ENCODE measurements at regions not wholly inside any gene's neighbourhood (a gene's known extent, or its start where the extent isn't known, plus 50 kb on each side); places are given as distances from the start of the nearest gene placed in this dataset.
"Not testable (repeated sequence)": the region's sequence is repeated elsewhere in the genome, so short reads cannot be mapped to it uniquely, and the experiment has no call there.

DNA sequence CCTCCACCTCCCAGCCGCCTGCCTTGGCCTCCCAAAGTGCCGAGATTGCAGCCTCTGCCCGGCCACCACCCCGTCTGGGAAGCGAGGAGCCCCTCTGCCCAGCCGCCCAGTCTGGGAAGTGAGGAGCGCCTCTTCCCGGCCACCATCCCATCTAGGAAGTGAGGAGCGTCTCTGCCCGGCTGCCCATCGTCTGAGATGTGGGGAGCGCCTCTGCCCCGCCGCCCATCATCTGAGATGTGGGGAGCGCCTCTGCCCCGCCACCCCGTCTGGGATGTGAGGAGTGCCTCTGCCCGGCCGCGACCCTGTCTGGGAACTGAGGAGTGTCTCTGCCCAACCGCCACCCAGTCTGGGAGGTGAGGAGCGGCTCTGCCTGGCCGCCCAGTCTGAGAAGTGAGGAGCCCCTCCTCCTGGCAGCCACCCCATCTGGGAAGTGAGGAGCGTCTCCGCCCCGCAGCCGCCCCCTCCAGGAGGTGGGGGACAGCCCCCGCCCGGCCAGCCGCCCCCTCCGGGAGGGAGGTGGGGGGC, 296.3 kb downstream of the HNRNPD start:
- DNase-seq (ENCODE audit: low spot score), result not testable (repeated sequence)

DNA sequence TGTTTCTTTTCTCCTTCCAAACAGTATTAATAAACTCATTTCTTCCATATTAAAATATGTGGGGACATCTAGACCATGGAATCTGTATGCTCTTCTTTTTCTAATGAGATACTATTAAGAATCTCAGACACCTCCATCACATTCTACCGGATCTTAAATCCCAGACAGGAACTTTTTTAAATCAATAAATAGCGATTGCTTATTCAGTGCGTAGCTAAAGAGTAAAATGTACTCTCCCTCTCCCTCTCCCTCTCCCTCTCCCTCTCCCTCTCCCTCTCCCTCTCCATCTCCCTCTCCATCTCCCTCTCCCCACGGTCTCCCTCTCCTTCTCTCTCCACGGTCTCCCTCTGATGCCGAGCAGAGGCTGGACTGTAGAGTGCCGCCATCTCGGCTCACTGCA, 297.0 kb downstream of the HNRNPD start:
- no peak for DNase-seq (ENCODE audit: low spot score)

DNA sequence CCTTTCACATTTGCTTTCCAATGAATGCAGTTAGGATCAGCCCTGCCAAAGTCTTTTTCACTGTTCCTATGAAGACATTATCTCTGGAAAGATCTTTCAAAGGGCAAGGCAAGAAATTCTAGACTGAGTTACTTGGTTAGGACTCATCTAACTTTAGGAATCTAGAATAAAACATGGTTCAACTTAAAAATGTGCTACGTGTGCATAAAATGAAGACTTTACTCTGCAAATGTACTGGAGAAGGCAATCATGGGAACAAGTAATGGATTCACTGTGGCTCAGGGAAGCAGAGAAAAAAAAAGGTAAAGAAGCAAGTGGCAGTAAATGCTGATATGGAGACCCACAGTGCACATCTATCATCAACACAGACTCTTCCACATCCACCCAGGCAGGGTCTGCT, 297.4 kb downstream of the HNRNPD start:
- DNase-seq (ENCODE audit: low spot score), result no peak

DNA sequence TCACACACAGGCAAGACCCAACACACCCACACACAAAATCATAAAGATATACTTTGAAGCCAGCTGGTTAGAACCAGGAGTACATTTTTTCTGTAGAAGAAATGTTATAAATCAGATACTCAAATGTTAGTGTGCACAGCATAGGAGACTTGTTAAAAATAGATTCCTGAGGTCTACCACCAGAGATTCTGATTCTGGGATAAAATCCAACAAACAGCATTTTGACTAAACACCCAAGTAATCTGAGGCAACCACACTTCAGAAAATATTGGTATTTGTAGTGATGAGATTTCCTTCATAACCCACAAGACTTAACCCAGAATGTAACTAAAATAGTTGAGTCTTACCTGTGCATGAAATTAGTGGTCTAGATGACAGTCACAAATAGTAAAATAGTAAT, 301.8 kb downstream of the HNRNPD start:
- DNase-seq (ENCODE audit: low spot score), result no peak

GRCh38 chr4:82069883-82070638, 303.7 kb downstream of the HNRNPD start:
- no peak for DNase-seq (ENCODE audit: low spot score)

DNA sequence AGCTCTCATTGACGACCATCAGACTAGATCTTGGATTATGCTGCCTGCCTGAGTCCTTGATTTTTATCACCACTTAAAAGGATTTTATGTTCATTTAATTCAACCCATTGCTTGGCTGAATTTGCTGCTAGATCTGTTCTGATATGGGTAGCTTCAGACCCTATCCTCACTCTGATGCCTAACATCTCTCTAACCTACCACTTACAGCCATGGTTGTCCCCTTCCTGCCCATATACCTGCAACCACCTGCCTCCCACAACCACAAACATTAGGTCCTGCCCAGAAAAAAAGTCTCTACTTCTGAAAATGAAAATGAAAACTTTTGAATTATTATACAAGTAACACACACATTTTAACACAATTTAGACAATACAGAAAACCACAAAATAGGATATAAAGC, 310.8 kb downstream of the HNRNPD start:
- DNase-seq (ENCODE audit: low spot score), result no peak

- no peak for DNase-seq (ENCODE audit: low spot score)
These were observed 315.7 kb downstream of the HNRNPD start for GRCh38 chr4:82057990-82058544.

DNA sequence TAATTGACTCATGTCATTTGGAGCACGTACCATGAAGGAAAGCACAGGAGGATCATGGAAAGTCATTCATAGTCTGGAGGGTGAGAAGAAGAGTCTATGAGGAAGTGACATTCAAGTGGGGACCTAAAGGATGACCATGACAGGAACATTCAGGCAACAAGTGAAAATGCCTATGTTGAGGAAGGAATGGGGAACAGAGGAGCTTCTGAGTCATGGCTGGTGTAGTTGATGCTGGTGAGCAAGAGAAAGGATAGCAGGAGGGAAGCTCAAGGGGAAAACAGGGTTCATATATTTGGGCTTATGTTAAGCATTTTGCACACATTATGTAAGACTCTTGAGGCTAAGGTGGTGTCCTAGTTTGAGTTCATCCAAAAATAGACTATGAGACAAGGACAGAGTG, 318.6 kb downstream of the HNRNPD start:
- no peak for DNase-seq (ENCODE audit: low spot score)

GRCh38 chr4:82053396-82053795, 320.4 kb downstream of the HNRNPD start:
- DNase-seq (ENCODE audit: low spot score), result no peak

GRCh38 chr4:82050796-82051195, 323.0 kb downstream of the HNRNPD start:
- DNase-seq (ENCODE audit: low spot score), result no peak

GRCh38 chr4:82049294-82049693, 324.5 kb downstream of the HNRNPD start:
- no peak for DNase-seq (ENCODE audit: low spot score)

DNA sequence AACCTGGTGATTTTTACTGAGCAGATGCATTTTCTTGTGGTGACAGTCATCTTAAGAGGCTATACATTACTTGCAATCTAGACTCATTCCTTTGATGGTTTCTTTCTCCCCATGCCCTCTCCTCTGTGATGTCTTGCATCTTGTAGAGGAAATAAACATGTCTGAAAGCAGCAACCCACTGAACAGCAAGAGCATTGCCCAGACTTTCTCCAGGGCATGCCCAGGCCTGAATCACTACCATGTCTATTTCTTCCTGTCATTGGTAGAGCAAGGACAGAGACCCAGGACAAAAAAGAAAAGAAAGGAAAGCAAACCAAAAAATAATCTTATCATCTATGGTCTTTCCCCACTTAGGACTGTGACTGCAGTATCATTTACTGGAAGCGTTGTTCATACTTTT, 326.1 kb downstream of the HNRNPD start:
- no peak for DNase-seq (ENCODE audit: low spot score)

GRCh38 chr4:82046796-82047195, 327.0 kb downstream of the HNRNPD start:
- DNase-seq (ENCODE audit: low spot score), result no peak

DNA sequence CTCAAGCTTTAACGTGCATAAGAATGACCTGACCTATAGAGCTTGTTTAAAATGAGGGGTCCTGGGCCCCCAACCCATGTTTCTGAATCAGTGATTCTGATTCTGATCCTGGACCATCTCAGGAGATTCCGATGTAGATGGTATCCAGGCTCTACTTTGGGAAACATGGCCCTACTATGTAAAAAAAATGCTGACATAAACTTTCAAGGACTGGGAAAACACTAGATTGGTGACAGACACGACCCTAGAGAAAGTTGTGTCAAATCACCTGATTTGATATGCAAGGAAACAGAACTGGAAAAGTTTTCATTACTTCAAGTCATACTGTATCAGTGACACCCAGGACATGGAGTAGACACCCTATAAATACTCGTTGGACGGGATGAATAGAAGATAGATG, 328.5 kb downstream of the HNRNPD start:
- no peak for DNase-seq (ENCODE audit: low spot score)

- DNase-seq (ENCODE audit: low spot score), result no peak
These were observed 329.4 kb downstream of the HNRNPD start for GRCh38 chr4:82044141-82044993.

GRCh38 chr4:82043809-82044137, 330.0 kb downstream of the HNRNPD start:
- no peak for DNase-seq (ENCODE audit: low spot score)

- DNase-seq (ENCODE audit: low spot score), result no peak
These were observed 330.5 kb downstream of the HNRNPD start for GRCh38 chr4:82043081-82043808.

- DNase-seq (ENCODE audit: low spot score), result no peak
These were observed 331.7 kb downstream of the HNRNPD start for GRCh38 chr4:82042042-82042441.

DNA sequence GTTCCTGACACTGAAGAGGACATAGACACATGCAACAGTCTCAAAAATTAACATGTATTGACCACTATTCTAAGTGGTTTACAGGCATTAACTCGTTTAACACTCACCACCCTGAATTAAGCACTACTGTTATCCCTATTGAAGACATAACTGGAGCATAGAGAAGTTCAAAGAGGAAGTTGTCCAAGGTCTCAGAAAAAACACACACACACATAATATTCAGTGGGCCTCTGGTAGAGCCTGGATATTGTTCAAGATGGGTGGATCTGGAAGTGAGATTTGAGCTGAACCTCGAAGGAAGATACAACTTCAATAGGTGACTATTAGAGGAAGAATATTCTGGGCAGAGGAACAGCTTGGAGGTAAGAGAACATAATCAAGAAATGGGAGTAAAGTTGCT, 334.9 kb downstream of the HNRNPD start:
- DNase-seq (ENCODE audit: low spot score), result no peak

GRCh38 chr4:82036181-82036580, 337.6 kb downstream of the HNRNPD start:
- DNase-seq (ENCODE audit: low spot score), result no peak

DNA sequence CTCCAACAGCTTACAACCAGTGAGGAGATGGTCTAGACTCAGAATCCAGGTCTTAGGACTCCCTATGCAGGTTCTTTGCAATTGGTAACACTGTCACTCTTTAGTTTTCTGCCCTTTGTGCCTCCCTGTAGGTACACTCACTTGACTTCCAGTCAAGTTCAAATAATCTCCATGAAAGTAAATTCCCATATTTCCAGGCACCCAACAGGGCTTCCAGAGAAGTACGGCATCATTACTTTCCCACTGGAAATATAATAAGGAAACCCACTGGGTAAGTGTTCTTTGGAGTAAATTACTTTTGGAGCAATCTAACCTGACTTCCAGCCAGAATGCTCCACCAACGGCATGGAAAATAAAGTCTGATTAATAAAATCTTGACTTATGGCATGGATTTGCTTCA, 338.9 kb downstream of the HNRNPD start:
- no peak for DNase-seq (ENCODE audit: low spot score)

- DNase-seq (ENCODE audit: low spot score), result no peak
These were observed 339.9 kb downstream of the HNRNPD start for GRCh38 chr4:82033862-82034261.

Measured in RKO (cell line).